ENCODE measurements at regions not wholly inside any gene's neighbourhood (a gene's known extent, or its start where the extent isn't known, plus 50 kb on each side); places are given as distances from the start of the nearest gene placed in this dataset.

DNA sequence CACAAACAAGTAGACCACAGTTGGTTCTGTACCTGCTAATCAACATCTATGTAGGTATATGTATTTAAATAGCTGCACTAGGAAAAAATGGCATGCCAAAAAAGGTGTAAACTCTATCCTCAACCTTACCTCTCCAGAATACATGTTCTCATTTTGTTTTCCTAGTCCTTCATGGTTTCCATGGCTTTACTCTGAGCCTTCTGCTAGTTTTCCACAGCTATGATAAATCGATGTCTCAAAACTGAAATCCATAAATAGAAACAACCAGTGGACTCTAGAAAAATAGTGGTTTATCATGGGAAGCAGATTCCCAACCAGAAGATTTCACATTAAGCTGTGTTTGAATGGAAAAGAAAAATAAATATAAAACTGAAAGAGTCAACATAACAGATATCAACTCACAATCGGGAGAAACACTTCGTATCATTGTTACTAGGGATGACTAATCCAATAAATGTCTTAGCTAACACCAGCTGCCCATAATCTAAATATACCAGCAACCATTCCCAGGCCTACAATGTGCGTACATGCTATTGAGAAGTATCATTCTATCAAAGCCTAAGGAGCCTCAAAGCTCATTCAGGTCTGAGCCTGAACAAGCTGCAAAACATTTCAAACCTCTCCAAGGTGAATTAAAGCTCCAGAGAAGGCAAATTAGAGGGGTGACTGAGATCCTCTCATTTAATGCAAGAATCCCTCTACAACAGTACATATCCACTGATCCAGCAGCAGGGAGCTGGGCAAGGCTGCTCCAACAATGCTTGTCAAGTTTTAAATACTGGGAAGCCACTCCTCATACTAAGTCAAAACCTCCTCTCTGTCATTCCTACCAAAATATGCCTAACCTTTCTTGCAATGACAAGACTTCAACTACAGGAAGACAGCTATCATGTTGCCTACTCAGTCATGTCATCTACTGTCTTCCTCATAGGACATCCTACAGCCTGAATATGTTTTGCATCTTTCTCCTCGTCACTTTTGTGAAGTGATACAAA is 90.2 kb downstream of the KCTD12 start:
- no peak for DNase-seq

DNA sequence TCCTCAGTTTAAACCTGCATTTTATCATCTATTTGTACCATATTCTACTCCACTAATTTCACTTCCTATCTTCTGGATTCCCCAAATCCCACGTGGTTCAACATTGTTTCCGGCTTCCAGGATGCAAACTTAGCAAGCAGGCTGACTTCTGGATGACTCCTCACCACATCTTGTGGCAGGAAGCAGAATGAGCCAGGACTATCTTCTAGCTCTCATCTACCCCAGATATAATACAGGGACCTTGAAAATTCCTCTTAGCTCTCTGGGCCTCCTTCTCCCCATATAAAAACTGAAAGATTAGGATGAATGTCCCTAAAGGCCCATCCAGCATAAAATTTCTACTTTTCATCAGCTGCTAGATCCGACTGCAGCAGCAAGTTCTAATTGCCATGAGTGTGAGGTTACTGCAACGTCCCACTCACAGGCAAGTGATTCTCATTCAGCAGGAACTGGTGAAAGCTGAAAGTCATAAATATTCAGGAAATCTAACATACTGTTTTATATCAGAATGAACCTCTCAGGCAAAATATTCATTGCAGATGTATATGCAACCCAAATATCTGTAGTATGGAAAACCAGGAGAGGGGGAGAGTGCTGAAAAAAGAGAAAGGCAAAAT is 93.4 kb downstream of the KCTD12 start:
- no peak for DNase-seq

DNA sequence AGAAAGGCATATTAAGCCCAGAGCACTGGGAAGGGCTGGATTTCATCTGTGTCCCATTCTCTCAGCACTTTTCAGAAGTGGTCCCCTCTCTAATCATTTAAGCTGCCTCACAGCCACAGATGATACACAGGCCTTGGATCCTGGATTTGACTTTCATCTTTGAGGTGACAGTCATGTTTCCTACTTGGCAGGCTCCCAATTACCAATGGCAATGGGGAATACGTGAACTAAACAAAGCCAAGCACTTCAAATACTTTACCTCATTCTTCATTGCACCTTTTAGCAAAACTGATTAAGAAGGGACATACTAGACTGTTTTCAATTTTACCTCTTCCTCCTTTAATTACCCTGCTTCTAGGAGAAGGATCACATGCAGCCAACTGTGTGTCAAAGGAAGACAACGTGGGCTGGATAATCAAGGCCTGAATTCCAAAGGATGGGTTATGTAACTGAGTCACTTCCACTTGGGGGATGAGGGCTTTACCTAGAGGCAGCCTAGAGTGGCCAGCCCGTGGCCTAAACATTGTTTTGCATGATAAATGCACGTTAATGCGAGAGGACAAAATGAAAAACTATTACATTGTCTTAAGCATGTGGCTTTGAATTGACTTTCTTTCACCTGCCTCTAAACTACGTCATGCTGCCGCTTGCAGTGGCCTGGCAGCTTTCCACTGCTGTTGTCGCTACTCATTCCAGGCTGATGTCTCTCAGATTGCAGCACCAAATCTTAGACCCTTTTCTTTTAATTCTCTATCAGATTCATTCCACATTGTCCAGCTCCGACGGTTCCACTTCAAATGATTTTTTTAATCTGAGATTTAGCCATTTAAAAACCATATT is 95.0 kb downstream of the KCTD12 start:
- no peak for DNase-seq

DNA sequence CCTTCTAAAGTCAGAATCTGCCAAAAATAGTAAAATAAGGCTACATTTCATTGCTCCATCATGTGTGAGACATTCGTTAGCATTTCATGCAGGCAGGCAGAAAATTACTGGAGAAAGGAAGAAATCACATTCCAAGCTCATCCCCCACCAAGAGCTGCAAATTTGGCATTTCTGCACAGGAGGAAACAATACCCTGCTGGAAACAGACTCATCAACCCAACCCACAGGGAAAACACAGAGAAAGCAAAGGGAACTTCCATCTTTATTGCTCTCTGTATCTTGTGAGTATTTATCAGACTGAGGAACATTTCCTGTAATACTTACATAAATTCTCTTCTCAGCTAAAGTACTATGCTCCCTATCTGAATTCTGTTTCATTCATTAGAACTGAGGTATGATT is 95.7 kb downstream of the KCTD12 start:
- DNase-seq: no peak

DNA sequence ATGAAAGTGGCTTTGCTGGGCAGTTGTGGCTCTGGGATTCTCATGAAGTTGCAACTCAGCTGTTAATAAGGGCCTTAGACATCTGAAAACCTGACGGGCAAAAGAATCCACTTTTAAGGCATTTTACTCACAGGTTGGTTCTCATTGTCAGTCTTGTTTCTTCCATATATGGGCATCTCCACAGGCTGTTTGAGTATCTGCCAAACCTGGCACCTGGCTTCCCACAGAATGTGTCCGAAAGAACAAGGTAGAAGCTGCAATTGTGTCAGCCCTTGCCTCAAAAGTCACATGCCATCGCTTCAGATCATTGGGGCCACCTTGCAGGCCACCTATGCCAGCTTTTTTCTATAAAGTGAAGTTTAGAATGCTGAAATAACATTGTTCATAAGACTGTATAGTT is 102.4 kb downstream of the KCTD12 start:
- DNase-seq: no peak

DNA sequence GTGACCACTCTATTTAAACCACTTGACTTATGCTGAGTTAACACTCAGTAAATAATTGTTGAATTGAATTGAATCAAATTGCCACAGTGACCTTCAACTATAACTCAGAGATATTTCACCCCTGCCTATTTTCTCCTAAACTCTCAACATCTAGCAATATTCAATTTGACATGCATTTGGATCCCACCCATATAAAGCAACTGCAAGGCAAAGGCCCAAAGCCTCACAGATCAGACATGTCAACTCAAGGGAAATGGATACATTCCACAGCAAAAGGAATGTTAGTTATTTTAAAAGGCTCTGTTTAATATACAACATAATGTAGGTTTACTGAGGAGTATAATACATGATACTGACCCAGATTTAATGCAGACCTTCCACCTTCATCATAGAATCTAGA is 107.4 kb downstream of the KCTD12 start:
- DNase-seq: no peak

DNA sequence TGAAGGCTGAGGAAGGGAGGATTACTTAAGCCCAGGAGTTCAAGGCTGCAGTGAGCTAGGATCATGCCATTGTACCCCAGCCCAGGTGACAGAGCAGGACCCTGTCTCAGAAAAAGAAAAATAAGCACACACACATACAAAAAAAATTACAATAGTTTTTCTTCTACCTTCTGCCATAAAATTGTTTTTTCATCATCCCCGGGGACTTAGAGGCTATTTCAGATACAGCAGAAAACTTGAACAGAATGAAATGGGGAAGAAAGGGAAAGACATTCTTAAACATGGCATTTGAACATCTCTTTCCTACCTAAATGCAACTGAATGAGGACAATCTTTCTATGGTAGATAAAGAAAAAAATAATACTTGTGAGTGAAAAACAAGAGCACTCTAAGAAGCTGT is 109.1 kb downstream of the KCTD12 start:
- DNase-seq: no peak

DNA sequence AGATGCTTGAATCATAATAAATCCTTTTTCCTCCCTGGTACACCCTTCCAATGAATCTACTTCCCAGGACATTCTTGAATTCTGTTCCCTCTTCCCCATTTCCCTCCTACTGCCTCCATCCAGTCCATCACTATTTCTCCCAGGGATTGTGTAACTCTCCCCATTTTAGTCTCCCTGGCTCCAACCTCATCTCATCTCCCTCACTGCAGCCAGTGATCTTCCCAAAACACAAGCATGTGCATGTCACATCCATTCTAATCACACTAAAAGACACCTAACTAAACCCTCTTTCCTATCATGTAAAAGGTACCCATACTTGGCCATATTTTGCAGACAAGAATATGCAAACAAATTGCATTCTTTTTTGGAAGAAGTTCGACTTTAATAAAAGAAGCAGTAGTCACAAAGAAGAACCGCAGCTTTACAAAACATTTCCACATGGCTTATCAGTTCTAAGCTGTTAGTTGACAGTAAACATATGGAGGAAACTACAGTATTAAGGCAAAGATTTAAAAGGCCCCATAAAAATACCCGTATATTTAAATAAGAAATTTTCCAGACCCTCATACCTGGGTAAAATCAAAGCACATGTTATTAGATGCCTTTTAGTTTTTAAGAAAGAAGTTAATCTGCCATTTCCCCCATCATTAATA is 111.0 kb downstream of the KCTD12 start:
- DNase-seq: no peak

DNA sequence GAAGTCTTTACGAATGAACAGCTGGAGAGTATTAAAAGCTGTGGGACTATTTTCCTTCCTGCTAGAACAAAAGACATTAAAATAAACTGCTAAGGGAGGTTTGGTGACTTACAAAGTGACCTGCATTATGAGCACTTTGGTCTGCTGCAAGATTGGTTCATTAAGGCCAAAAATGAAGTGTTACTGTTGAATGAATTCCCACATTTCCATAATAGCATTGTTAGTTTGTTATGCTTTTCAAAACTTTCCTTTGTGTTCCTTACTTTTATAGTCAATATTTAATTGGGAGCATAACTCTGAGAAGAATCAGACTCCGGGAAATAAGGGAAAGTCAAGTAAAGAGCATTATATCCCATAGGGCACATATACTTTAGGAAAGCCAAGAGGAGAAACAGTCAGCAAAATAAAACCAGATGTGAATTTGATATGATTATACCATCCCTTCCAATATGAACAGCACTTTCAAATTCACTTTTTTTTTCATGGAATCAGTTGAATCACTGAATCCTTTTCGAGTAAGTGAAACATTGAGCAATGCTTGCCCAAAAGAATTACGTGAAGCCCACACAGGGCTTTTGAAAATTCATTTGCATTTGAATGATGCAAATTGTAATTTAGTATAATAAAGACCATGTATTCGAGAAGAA is 112.6 kb downstream of the KCTD12 start:
- DNase-seq: no peak

DNA sequence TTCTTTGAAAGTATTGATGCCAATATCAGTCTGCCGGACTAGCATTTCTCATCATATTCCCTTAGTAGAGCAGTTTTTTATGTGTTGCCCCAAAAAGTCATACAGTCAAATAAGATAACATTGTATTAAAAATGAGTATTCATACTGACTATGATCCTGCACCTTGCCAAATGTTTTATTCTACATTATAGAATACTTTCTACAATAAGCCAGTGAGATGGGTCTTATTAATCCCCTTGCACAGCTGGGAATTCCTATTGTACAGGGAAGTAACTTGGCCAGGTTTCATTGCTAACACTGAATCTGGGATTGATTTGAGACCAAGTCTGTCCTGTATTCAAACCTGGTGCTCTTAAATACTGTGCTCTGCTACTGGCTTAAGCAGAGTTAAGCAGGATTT is 114.0 kb downstream of the KCTD12 start:
- DNase-seq: no peak

DNA sequence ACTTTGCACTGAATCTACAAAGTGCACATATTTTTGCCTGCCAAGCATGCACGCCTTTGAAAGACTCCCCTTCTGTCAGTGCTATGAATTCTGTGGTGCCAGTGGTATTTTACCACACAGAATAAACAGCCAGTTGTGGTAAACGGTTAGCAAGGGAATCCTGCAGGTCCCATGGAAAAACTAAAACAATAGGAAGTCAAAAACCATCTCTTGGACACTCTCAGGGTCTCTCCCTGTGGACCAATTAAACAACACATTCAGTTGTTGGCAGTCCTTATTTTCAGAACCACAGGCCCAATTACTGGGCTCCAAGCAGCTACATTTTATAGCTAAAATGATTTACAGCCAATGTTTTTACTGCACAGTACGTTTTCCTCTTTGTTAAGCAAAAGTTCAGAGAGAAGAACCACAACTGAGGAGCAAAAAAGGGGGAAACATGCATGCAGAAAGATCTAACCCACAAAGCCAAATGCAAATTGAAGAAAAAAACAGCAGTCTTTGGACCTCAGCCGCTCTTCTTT is 116.9 kb downstream of the KCTD12 start:
- no peak for DNase-seq

DNA sequence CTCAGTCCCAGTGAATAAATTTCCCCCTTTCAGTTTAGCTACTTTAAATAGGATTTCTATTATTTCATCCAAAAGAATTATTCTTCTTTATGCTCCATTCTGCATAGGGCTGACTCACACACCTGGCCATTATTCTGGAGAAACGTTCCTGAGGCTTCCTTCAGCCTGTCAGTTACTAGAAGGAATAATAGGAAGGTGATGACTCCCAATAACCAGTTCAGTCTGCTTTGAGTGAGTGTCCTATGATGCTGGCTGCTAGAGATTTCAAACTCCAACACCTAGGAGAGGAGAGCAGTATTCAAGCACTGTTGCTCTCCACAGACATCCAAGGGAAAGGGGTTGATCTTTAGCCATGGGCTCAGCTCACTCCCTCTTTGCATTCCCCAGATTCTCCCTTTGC is 117.8 kb downstream of the KCTD12 start:
- DNase-seq: no peak

DNA sequence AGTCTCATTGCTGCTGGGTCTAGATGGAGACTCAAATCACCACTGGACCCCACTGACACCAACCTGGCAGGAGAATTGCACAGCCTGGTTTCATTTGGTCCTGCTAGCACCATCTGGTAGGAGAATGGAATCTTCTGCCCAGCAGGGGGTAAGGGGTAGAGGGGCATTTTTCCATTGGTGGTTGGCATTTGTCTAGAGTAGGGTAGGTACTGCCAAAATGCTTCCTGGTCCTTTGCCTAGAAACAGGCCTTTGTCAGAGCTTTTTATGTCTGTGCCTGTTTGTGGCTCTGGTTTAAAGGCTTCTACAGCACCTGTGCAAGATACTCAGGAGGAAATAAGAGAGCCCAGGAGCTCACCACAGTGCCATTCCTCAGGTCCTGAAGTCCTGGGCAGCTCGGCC is 121.3 kb downstream of the KCTD12 start:
- DNase-seq: no peak

DNA sequence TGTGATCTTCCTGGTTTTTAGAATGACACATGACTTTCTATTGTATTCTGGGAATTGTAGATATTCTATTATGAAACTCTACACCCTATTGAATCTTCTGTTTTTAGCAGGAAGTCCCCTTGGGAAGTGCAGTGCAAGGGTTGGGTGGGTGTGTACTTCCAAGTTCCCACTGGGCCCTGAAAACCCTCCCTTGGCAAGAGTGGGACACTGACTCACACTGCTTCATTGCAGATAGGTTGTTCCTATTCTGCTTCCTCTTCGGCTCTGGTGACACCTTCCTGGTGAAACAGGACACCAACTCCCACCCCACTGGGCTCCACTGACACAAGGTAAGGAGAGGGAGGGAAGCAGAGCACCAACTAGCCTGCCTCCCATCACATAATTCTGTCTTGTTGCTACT is 121.8 kb downstream of the KCTD12 start:
- DNase-seq: no peak

DNA sequence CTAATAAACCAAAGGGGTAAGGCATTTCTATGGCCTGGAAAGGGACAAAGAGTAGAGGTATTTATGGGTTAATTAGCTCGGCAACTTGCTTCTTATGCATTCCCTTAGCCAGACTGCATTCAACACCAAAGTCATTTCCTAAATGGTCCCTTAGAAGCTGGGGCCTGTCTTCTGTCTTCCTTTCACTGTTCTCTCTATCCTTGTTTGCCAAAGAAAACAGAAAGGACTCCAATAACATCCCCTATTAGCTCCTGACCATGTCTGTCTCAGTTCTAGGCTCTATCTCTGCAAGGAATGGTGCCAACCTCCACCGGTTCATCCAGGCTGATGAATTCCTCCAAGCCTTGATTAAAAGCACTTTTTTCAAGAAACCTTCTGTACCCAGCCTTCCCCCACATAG is 123.5 kb downstream of the KCTD12 start:
- no peak for DNase-seq

DNA sequence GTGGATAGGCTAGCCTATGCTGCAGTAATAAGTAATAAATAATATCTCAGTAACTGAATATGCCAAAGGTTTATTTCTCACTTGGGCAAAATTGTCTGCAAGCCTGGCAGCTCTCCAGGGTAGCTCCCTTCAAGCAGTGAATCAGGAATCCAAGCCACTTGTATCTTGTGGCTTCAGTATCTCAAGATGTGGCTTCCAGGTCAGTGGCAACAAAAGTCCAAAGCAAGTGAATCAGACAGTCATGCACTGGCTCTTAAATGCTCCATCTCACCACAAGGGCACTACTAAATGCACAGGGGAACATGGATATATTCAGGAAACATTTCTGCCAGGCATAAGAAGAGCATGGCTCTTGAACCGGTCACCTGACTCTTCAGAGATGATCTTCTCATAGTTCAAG is 126.3 kb downstream of the KCTD12 start:
- DNase-seq: no peak

DNA sequence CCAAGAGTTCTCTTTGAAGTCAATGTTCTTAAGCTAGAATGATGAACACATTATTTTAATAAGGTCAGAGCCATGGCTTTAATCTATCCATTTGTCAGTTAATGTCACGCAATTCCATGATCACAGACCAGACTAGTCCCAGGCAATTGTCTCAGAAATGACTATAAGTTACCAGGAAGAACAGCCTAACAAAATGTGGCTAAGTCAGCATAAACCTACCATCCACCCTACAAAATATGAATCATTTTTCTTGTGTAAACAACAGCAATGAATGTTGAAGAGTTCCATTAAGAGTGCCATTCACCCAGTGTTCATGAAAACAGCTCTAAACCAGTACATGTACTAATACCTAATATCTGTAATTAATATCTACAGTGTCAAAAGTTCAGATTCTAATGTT is 127.5 kb downstream of the KCTD12 start:
- no peak for DNase-seq

DNA sequence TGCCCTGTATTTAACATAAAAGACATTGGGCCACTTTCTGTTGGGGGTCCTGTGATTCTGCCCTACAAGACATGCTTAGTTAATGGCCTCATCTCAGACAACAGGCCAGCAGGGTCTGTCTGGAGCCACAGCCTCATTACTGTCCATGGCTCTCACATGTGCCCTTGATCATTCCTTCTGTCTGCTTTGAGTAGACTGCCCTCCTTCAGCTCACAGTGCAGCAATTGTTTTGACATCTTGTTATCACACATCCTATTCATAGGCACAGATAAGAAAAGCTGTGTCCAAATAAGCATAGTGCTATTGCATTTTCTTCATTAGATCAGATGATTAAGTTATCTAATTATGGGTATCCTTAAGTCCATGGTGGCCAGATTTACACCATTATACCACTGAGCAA is 127.9 kb downstream of the KCTD12 start:
- no peak for DNase-seq

DNA sequence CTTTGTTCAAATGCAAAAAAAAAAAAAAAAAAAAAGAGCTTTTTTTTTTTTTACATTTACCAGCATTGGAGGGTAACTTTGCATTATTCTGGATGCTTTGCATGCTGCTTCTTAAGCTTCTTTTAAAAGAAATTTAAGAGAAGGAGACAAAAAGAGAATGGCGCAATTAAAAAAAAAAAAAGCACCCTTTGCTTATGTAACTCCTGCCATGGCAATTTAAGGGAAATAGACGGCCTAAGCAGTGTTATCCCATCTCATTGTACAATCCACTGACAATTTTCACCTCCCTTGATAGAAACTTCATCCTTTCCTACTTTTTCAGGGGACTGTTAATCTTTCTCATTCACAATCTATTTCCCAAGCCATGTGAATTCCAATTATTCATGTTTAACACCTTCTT is 129.8 kb downstream of the KCTD12 start:
- no peak for DNase-seq

DNA sequence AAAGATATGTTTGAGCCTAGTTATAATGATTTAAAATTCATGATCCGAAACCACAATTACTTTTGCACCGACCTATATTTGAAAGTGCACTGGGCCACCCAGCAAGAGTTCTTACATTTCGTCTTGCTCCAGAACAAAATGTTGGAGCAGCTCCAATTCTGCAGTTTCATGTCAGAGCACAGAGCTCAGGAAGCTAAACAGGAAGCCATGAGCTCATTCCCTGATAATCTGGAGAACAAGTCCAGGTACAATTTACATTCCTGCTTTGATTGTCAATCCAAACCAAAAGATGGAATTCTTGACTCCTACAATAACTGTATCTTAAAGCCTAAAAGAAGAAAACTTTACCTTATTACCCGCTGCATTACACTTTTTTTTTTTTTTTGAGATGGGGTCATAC is 131.8 kb downstream of the KCTD12 start:
- DNase-seq: no peak

DNA sequence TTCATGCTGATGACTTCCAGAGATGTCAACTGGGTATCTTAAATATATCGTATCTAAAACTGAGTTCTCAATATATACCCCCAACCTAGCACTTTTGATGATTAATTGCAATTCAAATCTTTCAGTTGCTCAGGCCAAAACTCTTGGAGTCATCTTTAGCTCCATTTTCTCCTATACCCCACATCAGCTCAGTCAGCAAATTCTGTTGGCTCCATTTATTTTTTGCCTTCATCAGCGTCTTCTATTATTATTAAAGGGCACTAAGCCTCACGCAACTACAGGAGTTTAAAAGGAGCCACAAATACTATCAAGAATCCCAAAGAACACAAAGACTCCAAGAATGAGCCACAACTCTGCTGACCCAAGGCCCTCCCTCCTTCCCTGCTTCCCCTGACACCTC is 134.9 kb downstream of the KCTD12 start:
- DNase-seq: no peak

DNA sequence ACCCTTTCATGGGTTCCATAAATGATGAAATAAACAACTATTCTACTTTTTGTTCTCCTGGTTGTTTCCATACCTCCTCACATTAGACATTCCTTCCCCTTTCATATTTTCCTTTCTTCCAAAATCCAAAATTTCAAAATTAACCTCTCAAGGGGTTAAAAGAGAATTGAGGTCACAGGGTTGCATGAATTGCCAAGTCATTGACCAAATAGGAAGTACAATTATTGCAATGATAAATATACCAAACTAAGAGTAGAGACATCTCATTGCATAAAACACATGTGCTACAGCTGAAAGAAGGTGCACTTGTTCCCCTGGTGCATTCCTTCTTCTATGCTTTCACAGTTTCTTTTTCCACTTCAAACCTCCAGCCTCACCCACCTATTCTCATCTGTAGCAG is 136.1 kb downstream of the KCTD12 start:
- no peak for DNase-seq

Data from activated naive CD4-positive, alpha-beta T cell treated with Interleukin-2 at 50 U/mL for 16 hours (primary cell).